ENCODE measurements at regions not wholly inside any gene's neighbourhood (a gene's known extent, or its start where the extent isn't known, plus 50 kb on each side); places are given as distances from the start of the nearest gene placed in this dataset.

- no peak for TF ChIP-seq CTCF (IDR thresholded peaks at IDR 0.05)
- no peak for TF ChIP-seq ZFX (IDR thresholded peaks at IDR 0.05; ENCODE audit: borderline replicate concordance)
Observed at GRCh38 chr4:125796138-125796537, 481.4 kb downstream of the FAT4 start.

Measured in 22Rv1 (cell line).